ENCODE measurements at regions not wholly inside any gene's neighbourhood (a gene's known extent, or its start where the extent isn't known, plus 50 kb on each side); places are given as distances from the start of the nearest gene placed in this dataset.
"Not testable (repeated sequence)": the region's sequence is repeated elsewhere in the genome, so short reads cannot be mapped to it uniquely, and the experiment has no call there.

GRCh38 chr2:38243186-38243880, 133.7 kb downstream of the ATL2 start:
- DNase-seq: no peak

- no peak for DNase-seq
Observed at GRCh38 chr2:38239452-38239851, 137.6 kb downstream of the ATL2 start.

- not testable (repeated sequence) for DNase-seq
Observed at GRCh38 chr2:38238705-38239104, 138.4 kb downstream of the ATL2 start.

- DNase-seq: no peak
Observed at GRCh38 chr2:38237311-38237710, 139.8 kb downstream of the ATL2 start.

GRCh38 chr2:38233231-38233983, 143.7 kb downstream of the ATL2 start:
- no peak for DNase-seq

- no peak for DNase-seq
Observed at GRCh38 chr2:38232454-38232853, 144.6 kb downstream of the ATL2 start.

GRCh38 chr2:38230756-38231155, 146.3 kb downstream of the ATL2 start:
- DNase-seq: no peak

GRCh38 chr2:38228753-38229152, 148.3 kb downstream of the ATL2 start:
- no peak for DNase-seq

- no peak for DNase-seq
Observed at GRCh38 chr2:38224821-38225437, 149.0 kb upstream of the CYP1B1 start.

GRCh38 chr2:38224181-38224580, 148.2 kb upstream of the CYP1B1 start:
- DNase-seq: no peak

GRCh38 chr2:38223256-38223655, 147.3 kb upstream of the CYP1B1 start:
- DNase-seq: no peak

GRCh38 chr2:38220164-38220563, 144.2 kb upstream of the CYP1B1 start:
- no peak for DNase-seq

GRCh38 chr2:38218995-38219394, 143.0 kb upstream of the CYP1B1 start:
- no peak for DNase-seq

GRCh38 chr2:38218591-38218991, 142.6 kb upstream of the CYP1B1 start:
- DNase-seq: no peak

GRCh38 chr2:38217401-38218188, 141.6 kb upstream of the CYP1B1 start:
- no peak for DNase-seq

GRCh38 chr2:38216886-38217285, 140.9 kb upstream of the CYP1B1 start:
- no peak for DNase-seq

- DNase-seq: no peak
Observed at GRCh38 chr2:38215993-38216392, 140.0 kb upstream of the CYP1B1 start.

GRCh38 chr2:38215522-38215921, 139.6 kb upstream of the CYP1B1 start:
- no peak for DNase-seq

- no peak for DNase-seq
Observed at GRCh38 chr2:38214209-38214717, 138.3 kb upstream of the CYP1B1 start.

GRCh38 chr2:38213619-38214167, 137.7 kb upstream of the CYP1B1 start:
- no peak for DNase-seq

GRCh38 chr2:38212312-38212711, 136.4 kb upstream of the CYP1B1 start:
- DNase-seq: no peak

- DNase-seq: no peak
Observed at GRCh38 chr2:38207168-38207567, 131.2 kb upstream of the CYP1B1 start.

GRCh38 chr2:38203446-38203810, 127.5 kb upstream of the CYP1B1 start:
- DNase-seq: no peak

Data from CD4-positive, alpha-beta T cell treated with Interferon alpha-2 for 1 hour (primary cell).